ENCODE measurements at regions not wholly inside any gene's neighbourhood (a gene's known extent, or its start where the extent isn't known, plus 50 kb on each side); places are given as distances from the start of the nearest gene placed in this dataset.

- Histone ChIP-seq H4K20me1 (ENCODE audit: control insufficient read depth, extremely low read depth, insufficient read depth, low read length) (no peaks in the 10 kb centered on the region), H3K9me3 (ENCODE audit: control insufficient read depth, insufficient read depth, low read depth, low read length) (no peaks in the 10 kb centered on the region), H3K36me3 (ENCODE audit: control insufficient read depth, insufficient read depth, low read length) (no peaks in the 10 kb centered on the region), H3K27ac (ENCODE audit: insufficient read depth, low read length) (no peak overlapping the region), H3K79me2 (ENCODE audit: control insufficient read depth, insufficient read depth, low read length) (no peaks in the 10 kb centered on the region), H3K9ac (ENCODE audit: insufficient read depth, low read length) (no peak overlapping the region), H3K4me1 (ENCODE audit: control insufficient read depth, extremely low read depth, insufficient read depth, low read length) (no peaks in the 10 kb centered on the region), H3K27me3 (ENCODE audit: control insufficient read depth, insufficient read depth, low read length) (no peaks in the 10 kb centered on the region), H3K4me3 (replicated peaks in 1 of 4; ENCODE audit: control extremely low read depth in 1 of 4, insufficient read depth in 1 of 4, low read depth in 3 of 4, low read length in 4 of 4) (no peak overlapping the region), H2AFZ (ENCODE audit: low read length) (no peak overlapping the region), H3K4me2 (ENCODE audit: extremely low read depth, insufficient read depth, low read length) (no peak overlapping the region)
- no peak for DNase-seq (ENCODE audit: low read depth in 2 of 2)
- TF ChIP-seq CTCF (conservative IDR thresholded peaks at IDR 0.05 in 1 of 2, IDR thresholded peaks at IDR 0.05 in 1 of 2; ENCODE audit: low read depth in 1 of 2, low read length in 2 of 2) = no peak
- TF ChIP-seq EZH2 (IDR thresholded peaks at IDR 0.05; ENCODE audit: low read length, missing control alignments) = no peak
Observed at GRCh38 chr6:126100386-126100785, 114.0 kb downstream of the TRMT11 start.

DNA sequence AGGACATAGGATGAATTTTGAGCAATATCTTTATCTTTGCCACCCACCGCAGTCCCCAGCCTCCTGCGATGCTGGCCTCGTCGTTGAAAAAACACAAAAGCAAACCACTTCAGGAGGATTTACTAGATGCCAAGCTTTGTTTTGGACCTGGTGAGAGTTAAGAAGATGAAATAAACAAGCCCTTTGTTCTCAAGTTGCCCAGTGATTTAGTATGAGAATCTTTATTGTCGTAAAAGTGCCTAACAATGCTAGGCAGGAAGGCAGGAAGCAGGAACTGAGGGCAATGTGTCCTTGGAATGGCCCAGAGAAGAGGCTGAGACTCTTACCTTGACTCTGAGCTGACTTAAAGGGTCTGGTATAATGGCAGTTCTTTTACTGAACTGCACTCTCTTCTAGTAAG is 116.0 kb downstream of the TRMT11 start:
- H3K9me3 ChIP-seq (ENCODE audit: control insufficient read depth, insufficient read depth, low read depth, low read length) = no peaks in the 10 kb centered on the region
- no peak overlapping the region for H3K4me3 ChIP-seq (replicated peaks in 1 of 4; ENCODE audit: control extremely low read depth in 1 of 4, insufficient read depth in 1 of 4, low read depth in 3 of 4, low read length in 4 of 4)
- H3K27me3 ChIP-seq (ENCODE audit: control insufficient read depth, insufficient read depth, low read length) = no peaks in the 10 kb centered on the region
- H2AFZ ChIP-seq (ENCODE audit: low read length) = no peak overlapping the region
- DNase-seq (ENCODE audit: low read depth in 2 of 2) = no peak
- H3K4me1 ChIP-seq (ENCODE audit: control insufficient read depth, extremely low read depth, insufficient read depth, low read length) = no peaks in the 10 kb centered on the region
- no peaks in the 10 kb centered on the region for H4K20me1 ChIP-seq (ENCODE audit: control insufficient read depth, extremely low read depth, insufficient read depth, low read length)
- no peaks in the 10 kb centered on the region for H3K79me2 ChIP-seq (ENCODE audit: control insufficient read depth, insufficient read depth, low read length)
- TF ChIP-seq EZH2 (IDR thresholded peaks at IDR 0.05; ENCODE audit: low read length, missing control alignments) (no peak), CTCF (conservative IDR thresholded peaks at IDR 0.05 in 1 of 2, IDR thresholded peaks at IDR 0.05 in 1 of 2; ENCODE audit: low read depth in 1 of 2, low read length in 2 of 2) (no peak)
- no peak overlapping the region for H3K27ac ChIP-seq (ENCODE audit: insufficient read depth, low read length)
- no peak overlapping the region for H3K4me2 ChIP-seq (ENCODE audit: extremely low read depth, insufficient read depth, low read length)
- H3K36me3 ChIP-seq (ENCODE audit: control insufficient read depth, insufficient read depth, low read length) = no peaks in the 10 kb centered on the region
- no peak overlapping the region for H3K9ac ChIP-seq (ENCODE audit: insufficient read depth, low read length)

GRCh38 chr6:126103993-126104392 is 117.7 kb downstream of the TRMT11 start:
- H3K4me3 ChIP-seq (replicated peaks in 1 of 4; ENCODE audit: control extremely low read depth in 1 of 4, insufficient read depth in 1 of 4, low read depth in 3 of 4, low read length in 4 of 4) = no peak overlapping the region
- H3K27ac ChIP-seq (ENCODE audit: insufficient read depth, low read length) = no peak overlapping the region
- no peak for TF ChIP-seq CTCF (conservative IDR thresholded peaks at IDR 0.05 in 1 of 2, IDR thresholded peaks at IDR 0.05 in 1 of 2; ENCODE audit: low read depth in 1 of 2, low read length in 2 of 2)
- no peak for TF ChIP-seq EZH2 (IDR thresholded peaks at IDR 0.05; ENCODE audit: low read length, missing control alignments)
- no peak overlapping the region for H2AFZ ChIP-seq (ENCODE audit: low read length)
- H3K27me3 ChIP-seq (ENCODE audit: control insufficient read depth, insufficient read depth, low read length) = no peaks in the 10 kb centered on the region
- H3K36me3 ChIP-seq (ENCODE audit: control insufficient read depth, insufficient read depth, low read length) = no peaks in the 10 kb centered on the region
- H3K4me2 ChIP-seq (ENCODE audit: extremely low read depth, insufficient read depth, low read length) = no peak overlapping the region
- DNase-seq (ENCODE audit: low read depth in 2 of 2) = no peak
- H4K20me1 ChIP-seq (ENCODE audit: control insufficient read depth, extremely low read depth, insufficient read depth, low read length) = no peaks in the 10 kb centered on the region
- no peaks in the 10 kb centered on the region for H3K4me1 ChIP-seq (ENCODE audit: control insufficient read depth, extremely low read depth, insufficient read depth, low read length)
- no peaks in the 10 kb centered on the region for H3K9me3 ChIP-seq (ENCODE audit: control insufficient read depth, insufficient read depth, low read depth, low read length)
- no peaks in the 10 kb centered on the region for H3K79me2 ChIP-seq (ENCODE audit: control insufficient read depth, insufficient read depth, low read length)
- H3K9ac ChIP-seq (ENCODE audit: insufficient read depth, low read length) = no peak overlapping the region

All from fibroblast of lung (primary cell).